GM12875 (cell line): ENCODE measurements at regions not wholly inside any gene's neighbourhood (a gene's known extent, or its start where the extent isn't known, plus 50 kb on each side); places are given as distances from the start of the nearest gene placed in this dataset.

Source experiments
- H3K4me3 ChIP-seq: one replicate; pipeline ENCODE4 v1.5.1; 2011; ENCODE audit warnings: low read depth, low read length, control low read depth
- CTCF ChIP-seq: IDR thresholded peaks from 2 replicates; pipeline ENCODE4 v1.5.1; 2011; ENCODE audit warnings: low read depth, mild to moderate bottlenecking, control low read depth, inconsistent platforms, low read length, moderate library complexity, borderline replicate concordance; ENCODE audit not compliant: insufficient read depth

GRCh38 chr11:80457823-80458222, 1017.0 kb upstream of the TENM4 start:
- TF ChIP-seq CTCF = no peak
- no peak overlapping the region for H3K4me3 ChIP-seq

- no peak overlapping the region for H3K4me3 ChIP-seq
- no peak for TF ChIP-seq CTCF
These were observed 1015.0 kb upstream of the TENM4 start for GRCh38 chr11:80455818-80456217.

GRCh38 chr11:80451105-80451504, 1010.3 kb upstream of the TENM4 start:
- H3K4me3 ChIP-seq = no peak overlapping the region
- TF ChIP-seq CTCF = no peak

GRCh38 chr11:80448709-80449108, 1007.9 kb upstream of the TENM4 start:
- TF ChIP-seq CTCF = no peak

GRCh38 chr11:80443177-80443576, 1002.3 kb upstream of the TENM4 start:
- TF ChIP-seq CTCF = no peak
- H3K4me3 ChIP-seq = no peak overlapping the region

More at GRCh38 chr11:80448709-80449108, 1007.9 kb upstream of the TENM4 start:
- no peak overlapping the region for H3K4me3 ChIP-seq

- TF ChIP-seq CTCF = no peak
- H3K4me3 ChIP-seq = no peak overlapping the region
These were observed 1001.0 kb upstream of the TENM4 start for GRCh38 chr11:80441821-80442220.

- no peak overlapping the region for H3K4me3 ChIP-seq
- TF ChIP-seq CTCF = no peak
These were observed 1000.0 kb upstream of the TENM4 start for GRCh38 chr11:80440835-80441234.
